ENCODE measurements at regions not wholly inside any gene's neighbourhood (a gene's known extent, or its start where the extent isn't known, plus 50 kb on each side); places are given as distances from the start of the nearest gene placed in this dataset.

GRCh38 chr20:60232380-60232779 is 274.2 kb downstream of the CDH26 start:
- Histone ChIP-seq H3K27me3 (ENCODE audit: control insufficient read depth, insufficient read depth, low read length, poor library complexity, severe bottlenecking) (no peaks in the 10 kb centered on the region), H3K9ac (ENCODE audit: extremely low read depth, low read length, poor library complexity, severe bottlenecking) (no peak overlapping the region), H3K4me1 (ENCODE audit: control insufficient read depth, insufficient read depth, low read length) (no peaks in the 10 kb centered on the region), H3K36me3 (ENCODE audit: control insufficient read depth, insufficient read depth, low read length) (no peaks in the 10 kb centered on the region), H3K4me3 (ENCODE audit: low read length) (no peak overlapping the region), H3K9me3 (ENCODE audit: control insufficient read depth, low read length) (no peaks in the 10 kb centered on the region), H3K27ac (ENCODE audit: low read depth, low read length) (no peak overlapping the region)
- H3K4me1 Mint-ChIP-seq = no peaks in the 10 kb centered on the region
- no peak overlapping the region for H3K4me3 Mint-ChIP-seq
- WGBS, 2 experiments (ENCODE audit: insufficient coverage in 1 of 2, insufficient read length in 1 of 2) = 84 to 86% methylated on average over 3 to 4 of the region's 4 CpGs
- peaks cover 10% of the 10 kb centered on the region for H3K27me3 Mint-ChIP-seq (ENCODE audit: insufficient read depth)
- H3K9me3 Mint-ChIP-seq = no peaks in the 10 kb centered on the region
- TF ChIP-seq, protein P1, sequence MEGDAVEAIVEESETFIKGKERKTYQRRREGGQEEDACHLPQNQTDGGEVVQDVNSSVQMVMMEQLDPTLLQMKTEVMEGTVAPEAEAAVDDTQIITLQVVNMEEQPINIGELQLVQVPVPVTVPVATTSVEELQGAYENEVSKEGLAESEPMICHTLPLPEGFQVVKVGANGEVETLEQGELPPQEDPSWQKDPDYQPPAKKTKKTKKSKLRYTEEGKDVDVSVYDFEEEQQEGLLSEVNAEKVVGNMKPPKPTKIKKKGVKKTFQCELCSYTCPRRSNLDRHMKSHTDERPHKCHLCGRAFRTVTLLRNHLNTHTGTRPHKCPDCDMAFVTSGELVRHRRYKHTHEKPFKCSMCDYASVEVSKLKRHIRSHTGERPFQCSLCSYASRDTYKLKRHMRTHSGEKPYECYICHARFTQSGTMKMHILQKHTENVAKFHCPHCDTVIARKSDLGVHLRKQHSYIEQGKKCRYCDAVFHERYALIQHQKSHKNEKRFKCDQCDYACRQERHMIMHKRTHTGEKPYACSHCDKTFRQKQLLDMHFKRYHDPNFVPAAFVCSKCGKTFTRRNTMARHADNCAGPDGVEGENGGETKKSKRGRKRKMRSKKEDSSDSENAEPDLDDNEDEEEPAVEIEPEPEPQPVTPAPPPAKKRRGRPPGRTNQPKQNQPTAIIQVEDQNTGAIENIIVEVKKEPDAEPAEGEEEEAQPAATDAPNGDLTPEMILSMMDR (conservative IDR thresholded peaks at IDR 0.05) = no peak
- no peak for DNase-seq
- H3K27ac Mint-ChIP-seq = no peak overlapping the region
- H3K36me3 Mint-ChIP-seq (ENCODE audit: low read depth) = no peaks in the 10 kb centered on the region

DNA sequence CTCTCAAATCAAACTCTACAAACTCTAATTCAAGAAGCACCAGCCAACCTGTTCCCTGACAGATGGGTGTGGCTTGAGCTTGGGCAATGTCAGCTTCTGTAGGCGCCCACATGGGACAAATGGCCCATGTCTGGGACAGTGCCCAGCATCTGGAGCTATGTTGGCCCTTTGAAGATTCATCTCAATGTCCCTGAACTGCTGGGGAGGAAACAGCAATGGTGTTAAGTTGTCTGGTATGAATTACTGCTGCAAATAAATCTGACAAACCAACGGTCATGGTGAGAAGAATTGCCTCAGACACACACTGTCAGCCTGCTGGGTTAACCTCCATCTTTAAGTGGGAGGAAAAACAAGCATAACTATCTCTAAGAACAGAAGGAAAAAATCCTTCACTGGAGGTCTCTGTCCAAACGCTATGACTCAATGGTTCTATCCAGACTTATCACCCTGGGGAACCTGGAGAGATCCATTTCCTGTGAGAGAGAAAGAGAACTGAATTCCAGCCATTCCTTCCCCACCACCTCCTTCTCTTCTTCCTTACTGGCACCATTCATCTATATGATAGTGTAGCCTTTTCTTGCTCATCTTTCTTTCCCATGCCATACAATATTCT is 274.9 kb downstream of the CDH26 start:
- 74% methylated on average over 3 of the region's 3 CpGs; no CpG with 5 or more reads in 1 of the 2 experiments for WGBS, 2 experiments (ENCODE audit: insufficient coverage in 1 of 2, insufficient read length in 1 of 2)
- Histone ChIP-seq H3K36me3 (ENCODE audit: control insufficient read depth, insufficient read depth, low read length) (no peaks in the 10 kb centered on the region), H3K4me3 (ENCODE audit: low read length) (no peak overlapping the region), H3K27me3 (ENCODE audit: control insufficient read depth, insufficient read depth, low read length, poor library complexity, severe bottlenecking) (no peaks in the 10 kb centered on the region), H3K9ac (ENCODE audit: extremely low read depth, low read length, poor library complexity, severe bottlenecking) (no peak overlapping the region), H3K27ac (ENCODE audit: low read depth, low read length) (no peak overlapping the region), H3K4me1 (ENCODE audit: control insufficient read depth, insufficient read depth, low read length) (no peaks in the 10 kb centered on the region), H3K9me3 (ENCODE audit: control insufficient read depth, low read length) (no peaks in the 10 kb centered on the region)
- Mint-ChIP-seq H3K4me1 (no peaks in the 10 kb centered on the region), H3K4me3 (no peak overlapping the region), H3K9me3 (no peaks in the 10 kb centered on the region), H3K36me3 (ENCODE audit: low read depth) (no peaks in the 10 kb centered on the region), H3K27ac (no peak overlapping the region), H3K27me3 (ENCODE audit: insufficient read depth) (peaks cover 10% of the 10 kb centered on the region)
- DNase-seq = no peak
- TF ChIP-seq, protein P1 (conservative IDR thresholded peaks at IDR 0.05) = no peak

DNA sequence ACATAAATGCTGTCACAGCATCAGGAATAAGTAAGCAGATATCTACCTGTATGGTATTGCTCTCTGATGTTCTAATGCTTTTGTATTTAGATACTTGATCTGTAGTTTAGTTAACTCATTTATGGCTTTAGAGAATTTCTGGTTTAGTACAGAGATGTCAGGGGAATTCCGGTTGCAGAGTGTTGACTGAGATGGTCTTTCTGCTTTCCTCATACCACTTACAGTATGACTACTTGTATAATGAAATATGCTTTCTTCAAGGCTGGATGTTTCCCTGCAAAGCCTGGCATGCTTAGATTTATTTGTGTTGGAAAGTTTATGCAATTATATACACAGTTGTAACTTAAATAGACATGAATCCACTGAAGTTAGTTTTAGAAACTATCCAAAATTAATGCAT is 278.4 kb downstream of the CDH26 start:
- TF ChIP-seq, protein P1 (conservative IDR thresholded peaks at IDR 0.05) = no peak
- Histone ChIP-seq H3K9me3 (ENCODE audit: control insufficient read depth, low read length) (no peaks in the 10 kb centered on the region), H3K36me3 (ENCODE audit: control insufficient read depth, insufficient read depth, low read length) (no peaks in the 10 kb centered on the region), H3K4me3 (ENCODE audit: low read length) (no peak overlapping the region), H3K4me1 (ENCODE audit: control insufficient read depth, insufficient read depth, low read length) (no peaks in the 10 kb centered on the region), H3K9ac (ENCODE audit: extremely low read depth, low read length, poor library complexity, severe bottlenecking) (no peak overlapping the region), H3K27me3 (ENCODE audit: control insufficient read depth, insufficient read depth, low read length, poor library complexity, severe bottlenecking) (no peaks in the 10 kb centered on the region), H3K27ac (ENCODE audit: low read depth, low read length) (no peak overlapping the region)
- H3K27me3 Mint-ChIP-seq (ENCODE audit: insufficient read depth) = peaks cover 21% of the 10 kb centered on the region
- no peaks in the 10 kb centered on the region for H3K9me3 Mint-ChIP-seq
- no peaks in the 10 kb centered on the region for H3K36me3 Mint-ChIP-seq (ENCODE audit: low read depth)
- DNase-seq = no peak
- no CpG with 5 or more reads among the region's 1 CpG for WGBS, 2 experiments (ENCODE audit: insufficient coverage in 1 of 2, insufficient read length in 1 of 2)
- H3K27ac Mint-ChIP-seq = no peak overlapping the region
- no peak overlapping the region for H3K4me3 Mint-ChIP-seq
- H3K4me1 Mint-ChIP-seq = no peaks in the 10 kb centered on the region

Data from endodermal cell (in vitro differentiated cells).